DMS53 treated with DMSO at 0.1 percent for 48 hours (cell line): ENCODE measurements at regions not wholly inside any gene's neighbourhood (a gene's known extent, or its start where the extent isn't known, plus 50 kb on each side); places are given as distances from the start of the nearest gene placed in this dataset.

Experiments
- DNase-seq: peaks from one replicate; lab custom pipeline; 2025; ENCODE audit not compliant: unreplicated experiment; lab: John Stamatoyannopoulos, UW

- DNase-seq, result peak; percentile 82
Observed at GRCh38 chr2:19504400-19505198, 146.2 kb upstream of the OSR1 start.

DNA sequence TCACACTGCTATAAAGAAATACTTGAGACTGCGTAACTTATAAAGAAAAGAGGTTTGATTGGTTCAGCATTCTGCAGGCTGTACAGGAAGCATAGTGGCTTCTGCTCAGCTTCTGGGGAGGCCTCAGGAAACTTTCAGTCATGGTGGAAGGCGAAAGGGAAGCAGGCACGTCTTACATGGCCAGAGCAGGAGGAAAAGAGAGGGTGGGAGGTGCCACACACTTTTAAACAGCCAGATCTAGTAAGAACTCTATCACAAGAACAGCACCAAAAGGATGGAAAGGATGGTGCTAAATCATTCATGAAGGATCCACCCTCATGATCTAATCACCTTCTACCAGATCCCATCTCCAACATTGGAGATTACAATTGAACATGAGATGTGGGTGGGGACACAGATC lies 145.5 kb upstream of the OSR1 start:
- no peak for DNase-seq

- DNase-seq, result no peak
Observed at GRCh38 chr2:19503406-19503805, 145.0 kb upstream of the OSR1 start.

GRCh38 chr2:19500126-19500525 lies 141.7 kb upstream of the OSR1 start:
- DNase-seq, result no peak

GRCh38 chr2:19496646-19497045 lies 138.2 kb upstream of the OSR1 start:
- no peak for DNase-seq

- no peak for DNase-seq
Observed at GRCh38 chr2:19494241-19494640, 135.8 kb upstream of the OSR1 start.

- no peak for DNase-seq
Observed at GRCh38 chr2:19491796-19492195, 133.4 kb upstream of the OSR1 start.

DNA sequence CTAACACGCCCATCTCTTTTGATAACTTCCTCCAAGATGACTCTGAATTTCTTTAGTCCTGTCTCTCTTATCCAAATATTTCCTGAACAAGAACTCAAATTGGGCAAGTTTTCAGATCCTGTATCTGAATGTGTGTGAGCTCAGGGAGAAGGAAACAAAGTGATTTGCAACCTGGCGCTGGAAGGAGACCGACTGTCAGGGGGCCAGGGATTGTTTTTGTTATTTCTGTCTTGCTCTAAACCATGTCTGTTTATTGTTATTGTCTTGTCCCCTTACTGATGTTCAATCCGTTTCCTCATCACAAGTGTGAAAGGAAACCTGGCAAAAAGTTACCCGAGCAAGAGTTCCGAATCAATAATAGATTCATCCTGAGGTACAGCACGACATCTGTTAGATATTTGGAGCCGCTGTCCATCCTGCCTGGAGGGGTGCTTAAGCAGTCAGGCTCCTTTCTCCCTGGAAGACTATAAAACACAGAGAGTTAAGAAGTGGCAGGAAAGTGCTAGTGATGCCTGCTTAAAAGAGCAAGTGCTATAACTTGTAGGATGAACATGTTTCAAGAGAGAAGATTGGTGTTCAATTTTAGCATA lies 132.5 kb upstream of the OSR1 start:
- DNase-seq, result no peak

- peak; percentile 37 for DNase-seq
Observed at GRCh38 chr2:19488009-19488691, 129.7 kb upstream of the OSR1 start.

DNA sequence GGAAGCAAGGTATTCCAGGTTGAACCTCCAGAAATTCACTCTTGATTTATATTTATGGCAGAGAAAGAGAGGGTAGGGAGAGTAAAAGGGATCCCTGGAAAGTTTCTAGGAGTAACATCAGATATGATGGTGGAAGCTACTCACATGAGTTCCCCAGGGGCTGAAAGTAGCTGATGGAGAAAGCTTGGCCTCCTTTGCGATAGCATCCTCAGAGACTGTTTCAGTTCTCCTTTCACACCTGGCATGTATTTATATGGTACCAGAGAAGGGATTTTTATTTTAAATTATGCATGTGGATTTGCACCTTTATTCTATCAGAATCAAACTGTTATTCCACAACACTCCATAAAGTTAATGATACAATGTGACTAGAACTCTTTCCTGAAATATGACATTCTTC lies 126.3 kb upstream of the OSR1 start:
- no peak for DNase-seq

DNA sequence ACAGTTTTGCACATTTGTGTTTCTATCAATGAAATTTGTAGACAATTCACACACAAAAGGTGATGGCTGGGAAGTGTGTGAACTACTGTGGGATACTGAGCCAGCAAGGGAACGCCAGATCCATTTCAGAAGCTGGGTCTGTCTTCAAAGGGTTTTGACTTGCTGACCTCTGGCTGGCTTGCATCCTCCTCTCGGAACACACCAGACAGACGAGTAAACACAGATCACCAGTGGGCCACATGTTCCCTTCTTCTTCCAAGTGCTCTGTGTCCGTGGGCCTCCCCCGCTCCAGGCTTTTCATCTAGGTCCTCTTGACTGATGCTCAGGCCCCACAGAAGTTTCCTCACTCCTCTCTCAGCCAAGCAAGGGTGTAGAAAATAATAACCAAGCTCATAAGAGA lies 122.2 kb upstream of the OSR1 start:
- no peak for DNase-seq

DNA sequence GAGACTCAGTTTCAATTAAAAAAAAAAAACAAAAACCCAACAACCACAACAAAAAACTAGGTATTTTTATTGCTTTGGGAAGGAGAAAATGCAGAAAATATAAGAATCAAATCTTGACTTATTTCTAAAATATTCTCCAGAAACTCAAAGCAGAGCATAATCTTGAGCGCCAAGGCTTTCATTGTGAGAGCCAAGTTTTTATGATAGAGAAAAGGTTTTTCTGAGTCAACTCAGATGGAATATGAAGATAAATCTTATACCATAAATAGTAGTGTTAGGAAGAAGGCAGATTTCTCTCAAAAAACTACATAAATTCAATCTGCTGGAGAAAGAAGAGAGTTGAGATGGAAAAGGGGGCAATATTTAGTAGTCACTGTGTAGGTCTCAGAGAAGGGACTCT lies 121.2 kb upstream of the OSR1 start:
- DNase-seq, result no peak

- DNase-seq, result no peak
Observed at GRCh38 chr2:19478409-19478808, 120.0 kb upstream of the OSR1 start.

- no peak for DNase-seq
Observed at GRCh38 chr2:19476327-19476726, 117.9 kb upstream of the OSR1 start.

- no peak for DNase-seq
Observed at GRCh38 chr2:19474128-19474527, 115.7 kb upstream of the OSR1 start.

GRCh38 chr2:19473350-19473749 lies 114.9 kb upstream of the OSR1 start:
- no peak for DNase-seq

- DNase-seq, result no peak
Observed at GRCh38 chr2:19472391-19472978, 114.1 kb upstream of the OSR1 start.

DNA sequence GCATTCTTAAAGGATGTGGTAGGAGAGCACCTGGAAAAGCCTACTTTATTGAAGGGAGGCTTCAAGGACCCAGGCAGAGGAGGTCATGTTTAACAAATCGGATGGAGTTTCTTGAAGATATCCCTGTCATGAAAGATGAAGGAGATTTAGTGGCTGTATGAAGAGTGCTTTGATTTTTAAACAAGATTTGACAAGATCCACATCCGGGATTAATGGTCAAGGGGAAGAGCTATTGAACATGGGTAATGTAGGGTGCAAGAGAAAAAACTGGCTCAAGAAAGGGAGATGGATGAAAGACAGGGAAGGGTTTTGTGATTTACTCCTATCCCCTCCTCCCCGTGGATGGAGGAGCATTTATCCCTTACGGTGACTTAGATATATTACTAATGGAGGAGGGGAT lies 113.1 kb upstream of the OSR1 start:
- no peak for DNase-seq

DNA sequence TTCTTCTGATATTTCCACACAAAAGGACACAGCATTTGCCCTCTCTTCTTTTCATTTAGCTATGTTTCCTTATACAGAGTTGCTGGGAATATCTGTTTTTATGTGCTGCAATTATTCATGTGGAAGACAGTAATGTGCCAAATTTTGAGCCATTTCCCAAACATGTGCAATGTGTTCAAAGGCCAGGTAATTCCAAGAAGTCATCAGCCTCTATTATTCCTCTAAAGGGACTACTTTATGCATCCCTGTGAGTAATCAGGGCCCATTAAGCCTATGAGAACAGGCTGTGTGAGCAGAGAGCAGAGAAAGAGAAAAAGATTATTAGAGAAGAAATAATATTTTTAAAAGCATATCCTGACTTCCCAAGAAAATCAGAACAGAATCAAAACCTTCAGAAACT lies 107.6 kb upstream of the OSR1 start:
- DNase-seq, result no peak

DNA sequence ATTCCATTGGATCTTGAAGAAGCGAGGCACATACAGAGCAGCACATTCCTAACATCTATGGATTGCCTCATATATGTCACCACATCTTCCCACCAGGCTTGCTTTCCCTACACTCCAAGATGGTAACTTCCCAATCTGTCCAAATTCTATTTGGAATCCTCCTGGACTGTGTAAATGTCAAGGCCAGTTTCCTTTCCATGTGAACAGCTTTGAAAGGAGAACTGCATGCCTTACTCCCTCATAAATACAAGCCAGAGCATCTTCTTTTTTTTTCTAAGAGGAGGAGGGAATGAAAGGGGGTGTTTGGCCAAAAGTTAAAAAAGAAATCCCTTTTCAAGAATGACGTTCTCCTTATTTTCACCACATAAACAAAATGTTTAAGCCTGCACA lies 103.8 kb upstream of the OSR1 start:
- no peak for DNase-seq

GRCh38 chr2:19461504-19462255 lies 103.3 kb upstream of the OSR1 start:
- DNase-seq, result no peak
